CD4-positive, alpha-beta T cell treated with Interleukin-4 for 4 hours (primary cell): ENCODE measurements at regions not wholly inside any gene's neighbourhood (a gene's known extent, or its start where the extent isn't known, plus 50 kb on each side); places are given as distances from the start of the nearest gene placed in this dataset.
"Not testable (repeated sequence)": the region's sequence is repeated elsewhere in the genome, so short reads cannot be mapped to it uniquely, and the experiment has no call there.

Experiments used
- DNase-seq: peaks from one replicate; pipeline ENCODE4 v3.0.0-alpha.2; 2020

DNA sequence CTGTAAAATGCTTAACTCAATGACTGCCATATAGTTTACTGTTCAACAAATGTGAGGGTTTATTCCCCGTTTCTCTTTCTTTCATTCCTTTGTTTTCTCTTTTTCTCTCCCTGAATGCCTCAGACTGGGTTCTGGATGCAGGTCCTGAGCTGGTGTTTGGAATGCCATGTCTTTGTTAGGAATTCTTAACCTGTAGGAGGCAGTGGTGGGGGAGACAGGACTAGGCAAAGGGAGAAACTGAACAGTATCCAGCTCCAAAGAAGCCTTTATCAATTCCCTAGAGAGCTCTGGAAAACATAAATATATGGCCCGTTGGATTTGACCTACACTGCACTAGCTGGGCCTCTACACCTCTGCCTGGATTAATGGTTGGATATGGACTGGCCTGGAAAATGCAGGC is 621.2 kb upstream of the SLC35B3 start:
- DNase-seq = no peak

DNA sequence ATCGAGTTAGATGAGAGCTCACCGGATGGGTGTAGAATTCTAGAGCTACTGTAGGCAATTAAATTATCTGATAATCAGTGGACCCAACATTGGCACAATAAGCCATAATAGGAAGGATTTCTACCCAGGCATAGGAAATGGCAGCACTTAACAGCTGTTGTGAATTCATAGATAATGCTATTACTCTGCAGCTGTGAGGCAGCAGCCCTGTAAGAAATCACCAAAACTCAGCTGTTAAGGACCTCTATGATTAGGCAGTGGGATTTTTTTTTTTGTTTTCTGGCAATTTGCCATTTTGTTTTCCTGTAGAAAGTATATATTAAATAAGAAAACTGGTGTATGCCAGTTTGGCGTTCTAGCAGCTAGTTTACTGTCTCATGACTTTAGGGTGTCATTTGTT is 609.1 kb upstream of the SLC35B3 start:
- no peak for DNase-seq

DNA sequence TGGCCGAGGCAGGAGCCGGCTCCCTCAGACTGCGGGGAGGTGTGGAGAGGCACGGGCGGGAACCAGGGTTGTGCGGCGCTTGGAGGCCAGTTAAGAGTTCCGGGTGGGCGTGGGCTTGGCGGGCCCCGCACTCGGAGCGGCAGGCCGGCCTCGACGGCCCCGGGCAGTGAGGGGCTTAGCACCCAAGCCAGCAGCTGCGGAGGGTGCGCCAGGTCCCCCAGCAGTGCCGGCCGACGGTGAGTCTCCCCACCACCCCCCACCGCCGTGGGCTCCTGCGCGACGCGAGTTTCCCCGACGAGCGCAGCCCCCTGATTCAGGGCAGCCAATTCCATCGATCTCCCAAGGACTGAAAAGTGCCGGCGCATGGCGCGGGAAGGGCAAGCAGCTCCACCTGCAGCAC is 605.4 kb upstream of the SLC35B3 start:
- no peak for DNase-seq

DNA sequence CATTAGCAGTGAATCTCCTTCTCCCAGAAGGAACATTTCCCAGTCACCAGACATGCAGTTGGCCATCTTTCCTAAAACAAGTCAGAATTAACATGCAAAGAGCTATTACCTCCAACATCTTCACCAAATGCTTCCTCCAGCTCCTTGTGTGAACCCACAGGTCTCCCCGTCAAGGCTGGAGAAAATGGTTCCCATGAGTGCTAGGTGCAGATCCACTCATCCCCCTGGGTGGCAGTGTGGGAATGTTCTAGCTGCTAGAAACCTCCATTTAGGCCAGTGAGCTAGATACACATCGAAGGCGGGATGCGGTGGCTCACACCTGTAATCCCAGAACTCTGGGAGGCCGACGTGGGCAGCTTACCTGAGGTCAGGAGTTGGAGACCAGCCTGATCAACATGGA is 603.9 kb upstream of the SLC35B3 start:
- no peak for DNase-seq

DNA sequence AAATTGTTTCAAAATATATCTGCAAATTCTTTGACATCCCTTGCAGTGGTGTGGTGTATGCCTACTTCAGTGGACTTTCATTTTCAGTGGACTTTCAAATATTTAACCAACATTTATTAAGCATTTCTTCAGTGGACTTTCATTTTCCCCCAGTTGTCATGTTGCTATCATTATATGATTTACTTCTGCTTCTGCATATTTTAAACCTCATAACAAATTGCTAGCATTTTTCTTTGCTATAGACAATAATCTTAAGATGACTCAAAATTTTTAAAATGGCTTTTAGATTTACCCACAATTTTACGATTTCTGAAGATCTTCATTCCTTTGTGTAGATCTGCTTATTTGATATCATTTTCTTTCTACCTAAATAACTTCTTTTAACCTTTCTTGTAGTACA is 592.7 kb upstream of the SLC35B3 start:
- no peak for DNase-seq

DNA sequence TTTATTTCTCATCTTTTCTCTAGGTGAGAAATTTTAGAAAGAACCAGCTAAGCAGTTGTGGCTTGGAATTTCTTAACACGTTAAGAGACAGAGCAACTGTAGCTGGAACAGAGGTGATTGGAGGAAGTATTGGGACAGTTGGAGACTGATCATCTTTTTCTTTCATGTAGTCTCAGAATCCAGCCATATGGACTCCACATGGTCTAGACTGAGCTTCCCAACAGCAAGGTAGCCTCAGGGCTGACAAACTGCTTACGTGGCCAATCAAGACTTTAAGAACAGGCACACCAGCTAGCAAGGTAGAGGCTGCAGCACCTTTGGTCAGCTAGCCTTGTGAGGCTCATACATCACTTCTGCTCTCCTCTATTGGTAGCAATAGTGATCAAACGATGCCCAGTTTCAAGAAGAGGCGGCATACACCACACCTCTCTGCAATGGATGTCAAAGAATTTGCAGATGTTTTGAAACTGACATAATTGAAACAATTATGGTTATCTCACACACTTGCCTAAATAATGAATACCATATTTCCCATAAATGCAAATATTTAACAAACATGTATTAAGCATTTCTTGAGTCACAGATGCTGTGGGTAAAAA is 590.5 kb upstream of the SLC35B3 start:
- no peak for DNase-seq

DNA sequence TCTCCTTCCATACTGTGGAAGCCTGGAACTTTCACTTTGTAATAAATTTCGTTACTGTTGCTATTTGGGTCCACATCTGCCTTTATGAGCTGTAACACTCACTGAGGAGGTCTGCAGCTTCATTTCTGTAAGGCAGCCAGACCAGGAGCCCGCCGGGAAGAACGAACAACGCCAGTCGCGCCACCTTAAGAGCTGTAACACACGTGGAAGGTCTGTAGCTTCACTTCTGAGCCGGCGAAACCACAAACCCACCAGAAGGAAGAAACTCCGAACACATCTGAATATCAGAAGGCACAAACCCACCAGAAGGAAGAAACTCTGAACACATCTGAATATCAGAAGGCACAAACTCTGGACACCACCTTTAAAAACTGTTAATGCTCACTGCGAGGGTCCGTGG is 589.9 kb upstream of the SLC35B3 start:
- DNase-seq = no peak

DNA sequence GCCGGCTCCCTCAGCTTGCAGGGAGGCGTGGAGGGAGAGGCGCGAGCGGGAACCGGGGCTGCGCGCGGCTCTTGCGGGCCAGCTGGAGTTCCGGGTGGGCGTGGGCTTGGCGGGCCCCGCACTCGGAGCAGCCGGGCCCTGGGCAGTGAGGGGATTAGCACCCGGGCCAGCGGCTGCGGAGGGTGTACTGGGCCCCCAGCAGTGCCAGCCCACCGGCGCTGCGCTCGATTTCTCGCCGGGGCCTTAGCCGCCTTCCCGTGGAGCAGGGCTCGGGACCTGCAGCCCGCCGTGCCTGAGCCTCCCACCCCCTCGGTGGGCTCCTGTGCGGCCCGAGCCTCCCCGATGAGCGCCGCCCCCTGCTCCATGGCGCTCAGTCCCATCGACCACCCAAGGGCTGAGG is 588.9 kb upstream of the SLC35B3 start:
- not testable (repeated sequence) for DNase-seq

DNA sequence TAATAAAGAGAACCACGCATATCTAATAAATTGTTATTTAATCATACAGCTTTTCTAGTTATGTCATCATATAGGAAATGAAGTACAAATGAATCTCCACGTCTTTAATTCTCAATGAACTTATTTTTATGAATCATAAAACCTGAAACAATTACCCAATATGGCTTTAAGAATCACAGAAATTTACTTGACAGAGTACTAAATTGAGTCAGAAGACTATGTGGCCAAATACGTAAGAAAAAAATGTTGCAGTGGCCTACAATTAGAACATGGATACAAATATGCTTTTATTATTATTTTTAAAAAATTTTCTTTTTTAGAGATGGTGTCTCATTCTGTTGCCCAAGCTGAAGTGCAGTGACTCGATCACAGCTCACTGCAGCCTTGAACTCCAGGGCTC is 584.7 kb upstream of the SLC35B3 start:
- DNase-seq = no peak

DNA sequence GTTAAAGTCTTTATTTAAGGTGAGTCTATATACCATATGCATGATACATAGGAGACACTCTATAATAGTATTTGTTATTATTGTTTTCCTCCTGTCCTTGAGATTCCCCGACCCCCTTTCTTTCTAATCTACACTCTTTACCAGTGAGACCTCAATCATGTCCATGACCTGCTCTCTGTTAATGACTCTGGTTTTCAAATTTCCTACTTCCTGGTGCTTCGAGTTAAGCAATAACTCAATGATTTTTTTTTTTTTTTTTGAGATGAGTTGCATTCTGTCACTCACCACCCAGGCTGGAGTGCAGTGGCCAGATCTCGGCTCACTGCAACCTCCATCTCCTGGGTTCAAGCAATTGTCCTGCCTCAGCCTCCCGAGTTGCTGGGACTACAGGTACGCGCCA is 574.6 kb upstream of the SLC35B3 start:
- no peak for DNase-seq

DNA sequence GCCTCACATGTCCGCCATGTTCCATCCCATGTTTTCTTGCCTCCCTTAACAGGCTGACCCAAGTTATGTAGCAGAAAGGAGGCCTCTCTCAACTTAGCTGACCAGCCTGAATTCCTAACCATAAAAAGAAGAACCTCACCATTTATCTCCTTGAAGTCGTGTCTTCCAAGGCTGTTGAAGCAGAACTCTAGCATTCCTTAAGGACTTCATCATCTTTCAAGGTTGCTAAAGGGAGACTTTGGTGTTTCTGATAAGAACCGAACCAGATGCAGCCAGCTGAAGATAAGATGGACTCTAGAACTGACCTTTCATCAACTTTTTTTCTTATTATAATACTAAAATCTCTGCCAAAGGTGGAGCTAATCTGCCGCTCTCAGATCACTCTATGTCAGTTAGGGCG is 571.7 kb upstream of the SLC35B3 start:
- DNase-seq = no peak

DNA sequence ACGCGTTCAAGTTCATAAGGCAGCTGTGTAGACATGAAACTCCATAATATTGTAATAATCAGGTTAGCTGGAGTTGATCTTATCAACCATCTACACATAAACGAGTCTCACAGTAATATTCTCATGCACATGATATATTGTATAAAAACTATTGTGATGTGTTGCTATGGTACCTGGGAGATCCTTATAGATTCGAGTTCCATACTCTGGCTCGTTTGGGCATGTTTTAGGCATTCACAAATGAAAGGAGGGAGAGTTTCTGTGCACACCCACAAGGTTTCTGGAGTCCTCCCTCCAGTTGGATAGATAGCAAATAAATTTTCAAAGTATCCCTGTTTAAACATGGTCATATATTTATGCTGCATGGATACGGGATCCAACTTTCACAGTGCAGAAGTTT is 567.5 kb upstream of the SLC35B3 start:
- DNase-seq = no peak

DNA sequence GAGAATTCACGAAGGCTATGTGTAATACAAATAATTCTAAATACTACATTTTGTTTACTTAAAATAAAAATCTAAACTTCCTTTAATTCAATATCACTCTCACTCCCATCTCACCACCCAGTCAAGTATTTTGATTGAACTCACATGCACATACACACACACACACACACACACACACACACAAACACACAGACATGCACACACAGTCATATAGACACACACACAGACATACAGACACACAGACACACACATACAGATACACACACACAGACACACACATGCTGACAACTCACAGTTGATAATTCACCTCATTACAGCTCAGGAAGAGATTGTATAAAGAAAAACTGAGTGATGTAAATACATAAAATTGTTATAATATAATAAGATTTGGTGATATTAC is 559.8 kb upstream of the SLC35B3 start:
- DNase-seq = no peak

DNA sequence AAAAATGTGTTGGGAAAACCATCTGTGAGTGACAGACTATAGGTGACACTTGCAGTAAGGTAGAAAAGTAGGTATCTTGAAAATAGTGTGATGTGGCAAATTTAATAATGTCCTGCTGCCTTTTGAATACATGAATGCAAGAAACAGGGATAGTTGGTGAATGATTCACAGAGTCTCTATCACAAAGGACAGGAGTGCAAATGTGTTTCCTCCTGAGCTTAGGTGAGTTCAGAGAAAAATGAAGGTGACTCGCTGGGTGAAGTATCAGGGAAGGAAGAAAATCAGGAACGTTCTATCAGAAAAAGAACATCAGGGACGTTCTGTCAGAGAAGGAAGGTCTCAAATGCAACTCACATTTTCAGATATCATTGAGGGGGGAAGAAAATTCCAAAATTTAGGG is 557.8 kb upstream of the SLC35B3 start:
- DNase-seq = no peak

DNA sequence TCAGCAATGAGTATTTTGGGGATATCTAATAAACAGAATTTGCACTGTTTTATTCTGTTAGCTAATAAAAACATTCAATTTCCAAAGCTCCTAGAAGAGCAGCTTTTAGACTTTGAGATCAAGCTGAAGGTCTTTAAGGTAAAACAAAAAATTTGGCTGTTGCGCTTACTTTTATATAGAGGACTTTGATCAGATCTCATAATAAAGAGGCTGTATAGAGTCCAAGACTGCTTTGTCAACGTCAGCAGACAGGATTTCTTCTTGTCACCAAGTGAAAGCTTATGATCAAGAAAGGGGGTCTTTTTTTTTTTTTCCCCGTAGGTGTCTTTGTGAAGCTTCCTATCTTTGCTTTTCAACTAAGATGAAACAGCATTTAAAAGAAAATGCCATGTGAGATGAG is 556.5 kb upstream of the SLC35B3 start:
- DNase-seq = no peak

DNA sequence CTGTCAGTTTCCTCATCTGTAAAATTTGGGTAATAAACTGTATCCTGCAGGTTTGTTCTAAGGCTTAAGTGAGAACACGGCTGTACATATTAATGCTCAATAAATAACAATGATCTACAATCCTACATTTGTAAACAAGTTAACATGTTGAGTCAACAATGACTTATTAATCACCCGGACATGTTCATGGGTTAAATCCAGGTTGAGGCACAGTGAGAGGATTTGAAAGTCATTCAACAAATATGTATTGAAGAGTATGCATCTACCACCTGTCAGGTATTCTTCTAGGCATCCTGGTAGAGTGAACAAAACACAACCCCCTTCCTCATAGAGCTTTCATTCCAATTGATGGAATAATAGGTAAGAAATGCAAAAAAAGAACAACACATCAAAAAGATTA is 554.7 kb upstream of the SLC35B3 start:
- no peak for DNase-seq

DNA sequence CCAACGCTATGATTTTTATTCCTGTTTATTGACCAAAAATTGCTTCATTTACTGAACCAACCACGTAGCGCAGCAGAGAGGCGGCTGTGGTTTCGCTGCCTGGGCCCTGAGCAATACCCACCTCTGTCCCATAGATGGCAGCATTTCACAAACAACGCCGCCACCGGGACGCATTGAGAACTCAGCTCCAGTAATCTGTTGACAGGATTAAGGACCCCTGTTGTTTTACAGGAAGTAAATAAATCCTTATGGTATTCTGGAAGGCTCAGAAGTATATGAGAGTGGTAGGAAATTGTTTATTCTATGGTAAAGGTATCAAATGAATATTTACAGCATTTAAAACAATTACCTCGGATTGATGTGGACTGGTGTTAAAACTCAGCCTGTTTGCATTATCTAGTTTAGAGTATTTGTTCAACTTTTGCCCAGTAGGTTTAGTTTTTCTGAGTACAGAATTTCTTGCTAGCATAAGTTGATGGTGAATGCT is 547.9 kb upstream of the SLC35B3 start:
- peak; percentile 30 for DNase-seq

DNA sequence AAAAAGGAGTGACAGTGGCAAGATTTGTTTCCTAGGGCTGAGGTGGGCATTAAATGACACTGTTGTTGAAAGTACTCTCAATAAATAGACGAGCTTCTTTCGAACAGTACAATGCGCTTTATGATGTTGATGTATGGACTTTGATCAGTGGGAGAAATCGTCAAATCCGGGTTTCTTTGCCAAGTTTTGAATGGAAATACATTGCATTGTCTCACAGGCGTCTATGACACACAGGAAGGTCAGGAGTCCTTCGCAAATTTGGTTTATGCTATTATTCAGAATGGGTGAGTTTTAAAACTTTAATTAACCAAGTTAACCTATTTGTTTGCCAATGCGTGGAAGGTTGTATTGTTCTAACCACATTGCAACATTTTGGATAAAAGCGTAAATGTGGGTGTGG is 547.3 kb upstream of the SLC35B3 start:
- DNase-seq = no peak

DNA sequence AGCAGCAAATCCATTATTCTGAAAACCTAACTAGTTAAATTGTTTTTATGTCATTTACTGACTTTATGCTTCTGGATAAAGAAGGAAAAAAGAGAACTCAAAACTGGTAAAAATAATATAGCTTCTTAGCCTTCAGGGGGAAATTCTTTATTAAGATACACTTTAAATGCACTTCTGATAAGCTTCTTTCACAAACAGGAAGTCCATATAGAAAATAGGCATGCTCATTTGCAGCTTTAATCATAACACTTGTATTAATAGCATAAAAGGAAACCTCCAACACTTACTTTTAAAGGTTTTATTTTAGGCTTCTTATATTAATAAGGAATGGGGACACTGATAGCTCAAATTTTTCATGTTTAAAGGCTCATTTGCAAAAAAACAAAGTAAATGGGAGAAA is 538.0 kb upstream of the SLC35B3 start:
- DNase-seq = no peak

DNA sequence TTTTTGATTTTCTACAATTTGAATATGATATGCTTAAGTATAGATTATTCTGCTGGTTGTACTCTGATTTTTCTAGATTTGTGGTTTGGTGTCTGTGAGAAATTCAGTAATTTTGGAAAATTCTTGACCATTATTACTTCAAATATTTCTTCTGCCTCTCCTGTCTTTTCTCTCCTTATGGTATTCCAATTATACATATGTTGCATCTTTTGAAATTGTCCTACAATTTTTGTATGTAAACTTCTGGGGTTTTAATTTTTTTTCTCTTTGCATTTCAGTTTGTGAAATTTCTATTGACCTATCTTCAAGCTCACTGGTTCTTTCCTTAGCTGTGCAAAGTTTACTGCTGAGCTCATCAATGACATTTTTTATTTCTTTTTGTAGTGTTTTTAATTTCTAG is 534.4 kb upstream of the SLC35B3 start:
- no peak for DNase-seq

DNA sequence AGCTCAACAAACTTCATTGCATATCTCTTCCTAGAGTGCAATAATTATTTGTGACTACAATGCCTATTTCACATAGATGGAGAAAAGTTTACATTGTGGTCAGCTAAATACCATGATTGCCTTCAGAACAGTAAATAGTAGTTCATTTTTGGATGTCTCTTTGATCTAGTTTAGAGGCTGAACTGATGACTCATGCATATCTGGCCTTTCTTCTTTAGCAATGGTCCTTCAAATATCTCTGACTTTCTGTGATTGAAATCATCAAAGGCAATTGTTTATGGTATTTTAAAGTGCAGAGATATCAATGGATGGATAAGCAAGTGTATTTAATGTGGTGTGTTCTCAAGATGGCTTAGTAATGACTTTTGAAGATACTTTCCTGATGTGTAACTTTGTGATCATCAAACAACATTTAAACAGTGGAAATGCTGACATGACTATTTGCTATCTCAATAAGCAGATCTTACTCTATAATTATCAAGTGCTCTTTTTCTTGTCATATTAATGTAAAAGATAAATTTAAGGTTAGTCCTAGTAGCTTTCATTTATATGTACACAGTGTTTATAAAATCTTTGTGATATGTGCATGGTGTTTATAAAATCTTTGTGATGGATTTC is 523.7 kb upstream of the SLC35B3 start:
- DNase-seq = no peak

DNA sequence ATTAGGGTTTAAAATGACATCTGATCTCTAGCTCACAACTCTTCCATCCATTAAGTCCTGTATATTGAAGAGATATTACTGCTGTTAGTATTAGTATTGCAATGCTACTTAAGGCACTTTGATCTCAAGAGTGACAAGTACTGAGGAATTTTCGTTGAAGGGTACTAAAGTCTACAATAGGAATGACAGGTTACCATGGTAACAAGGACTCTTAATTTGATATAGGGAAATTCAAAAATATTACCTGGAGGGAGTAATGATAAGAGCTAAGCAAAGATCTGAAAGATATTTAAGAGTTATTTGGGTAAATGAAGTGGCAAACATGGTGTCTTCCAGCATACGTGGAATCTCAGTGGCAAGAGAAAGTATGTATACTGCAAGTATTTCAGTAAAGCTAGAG is 518.0 kb upstream of the SLC35B3 start:
- no peak for DNase-seq

DNA sequence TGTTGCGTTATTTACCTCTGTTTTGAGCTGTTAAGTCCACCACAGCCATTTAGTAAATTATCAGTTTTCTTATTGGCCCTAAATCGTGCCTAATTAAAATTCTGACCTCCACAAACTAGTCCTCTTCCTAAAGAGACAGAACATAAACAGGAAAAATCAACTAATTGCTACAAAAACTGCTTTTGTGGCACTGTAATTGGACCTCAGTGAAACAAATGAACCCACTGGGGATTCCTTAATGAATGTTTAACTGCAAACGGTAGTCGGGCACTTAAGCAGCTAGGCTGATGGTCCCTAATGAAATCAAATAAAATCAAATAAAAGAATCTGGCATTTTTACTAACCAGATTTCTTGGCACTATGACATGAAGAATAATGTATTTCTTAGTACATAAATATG is 513.4 kb upstream of the SLC35B3 start:
- no peak for DNase-seq

DNA sequence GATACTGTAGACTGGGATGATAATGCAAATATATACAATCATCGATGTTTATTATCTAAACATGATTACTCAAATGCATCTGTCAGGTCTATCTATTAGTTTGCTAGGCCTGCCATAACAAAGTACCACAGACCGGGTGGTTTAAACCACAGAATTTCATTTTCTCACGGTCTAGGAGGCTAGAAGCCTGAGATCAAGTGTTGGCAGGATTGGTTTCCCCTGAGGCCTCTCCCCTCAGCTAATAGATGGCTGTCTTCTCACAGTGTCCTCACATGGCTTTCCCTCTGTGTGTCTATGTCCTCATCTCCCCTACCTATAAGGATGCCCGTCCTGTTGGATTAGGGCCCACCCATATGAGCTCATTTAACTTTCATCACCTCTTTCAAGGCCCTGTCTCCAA is 512.6 kb upstream of the SLC35B3 start:
- DNase-seq = no peak

DNA sequence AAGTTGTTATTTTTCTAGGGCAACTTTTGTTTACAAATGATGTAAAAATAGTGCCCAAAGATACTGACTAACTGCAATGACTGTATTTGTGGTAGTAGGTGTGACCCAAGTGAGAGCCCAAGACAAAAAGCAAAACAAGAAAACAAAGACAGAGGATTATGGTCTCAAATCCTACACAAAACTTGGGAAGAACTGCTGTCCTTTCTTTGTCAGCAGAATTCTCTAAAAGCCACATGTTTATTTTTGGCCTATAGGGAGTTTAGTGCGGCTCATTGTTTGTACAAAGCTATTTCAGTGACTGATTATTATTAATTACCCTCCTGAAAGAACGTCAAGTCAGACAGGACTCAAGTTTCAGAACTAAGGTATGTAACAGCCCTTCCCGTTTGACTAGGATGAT is 509.2 kb upstream of the SLC35B3 start:
- DNase-seq = no peak
